GM12878 (cell line): ENCODE measurements at regions not wholly inside any gene's neighbourhood (a gene's known extent, or its start where the extent isn't known, plus 50 kb on each side); places are given as distances from the start of the nearest gene placed in this dataset.

Source experiments
- BCL3 ChIP-seq: IDR thresholded peaks from 2 replicates; pipeline ENCODE4 v1.6.1; 2011; ENCODE audit warnings: borderline replicate concordance, low read depth, mild to moderate bottlenecking, moderate library complexity, low read length; ENCODE audit not compliant: insufficient read depth, poor library complexity, severe bottlenecking
- CEBPB ChIP-seq, 2 experiments: fragments of 150-350 bp in 1 of 2; IDR thresholded peaks; 2 replicates each; pipeline ENCODE4 v1.6.1; 2012 to 2014; ENCODE audit warnings: low read depth in 2 of 2, low read length in 2 of 2, borderline replicate concordance in 1 of 2, inconsistent platforms in 1 of 2
- CREM ChIP-seq: IDR thresholded peaks from 2 replicates; pipeline ENCODE4 v1.6.1; 2014; ENCODE audit warnings: antibody characterized with exemption, low read depth
- E2F8 ChIP-seq: fragments of 450-650 bp; IDR thresholded peaks from 2 replicates; pipeline ENCODE4 v1.6.1; 2018; ENCODE audit warnings: mild to moderate bottlenecking, low read depth, moderate library complexity; ENCODE audit not compliant: partially characterized antibody
- IKZF1 ChIP-seq: fragments of 450-650 bp; conservative IDR thresholded peaks from 2 replicates; pipeline ENCODE4 v1.6.1; 2017; ENCODE audit warnings: antibody characterized with exemption, mild to moderate bottlenecking
- IRF4 ChIP-seq: IDR thresholded peaks from 2 replicates; pipeline ENCODE4 v1.6.1; 2011; ENCODE audit warnings: low read depth, low read length
- MXI1 ChIP-seq: fragments of 150-350 bp; IDR thresholded peaks from 2 replicates; pipeline ENCODE4 v1.6.1; 2011; ENCODE audit warnings: low read depth, mild to moderate bottlenecking, inconsistent platforms, low read length, improper control_type of control experiment
- NFYA ChIP-seq: IDR thresholded peaks from 2 replicates; pipeline ENCODE4 v1.6.1; 2011; ENCODE audit warnings: low read depth, mild to moderate bottlenecking, low read length, improper control_type of control experiment, borderline replicate concordance
- NKRF ChIP-seq: fragments of 450-650 bp; conservative IDR thresholded peaks from 2 replicates; pipeline ENCODE4 v1.6.1; 2017; ENCODE audit warnings: mild to moderate bottlenecking, moderate library complexity
- PRDM15 ChIP-seq: fragments of 450-650 bp; formaldehyde crosslinking; IDR thresholded peaks from 2 replicates; pipeline ENCODE4 v1.4.0; 2020; ENCODE audit warnings: mild to moderate bottlenecking, moderate library complexity
- RELB ChIP-seq: fragments of 450-650 bp; IDR thresholded peaks from 2 replicates; pipeline ENCODE4 v1.6.1; 2017; ENCODE audit warnings: low read depth, mild to moderate bottlenecking, moderate library complexity
- RFX5 ChIP-seq: IDR thresholded peaks from 2 replicates; pipeline ENCODE4 v1.6.1; 2011; ENCODE audit warnings: low read depth, low read length, improper control_type of control experiment
- SMAD5 ChIP-seq: IDR thresholded peaks from 2 replicates; pipeline ENCODE4 v1.6.1; 2016; ENCODE audit warnings: antibody characterized with exemption, low read depth
- TAF1 ChIP-seq: IDR thresholded peaks from 2 replicates; pipeline ENCODE4 v1.6.1; 2011; ENCODE audit warnings: mild to moderate bottlenecking, low read depth, low read length, borderline replicate concordance
- USF1 ChIP-seq: IDR thresholded peaks from 2 replicates; pipeline ENCODE4 v1.6.1; 2011; ENCODE audit warnings: borderline replicate concordance, low read depth, mild to moderate bottlenecking, moderate library complexity, mixed read lengths, low read length; ENCODE audit not compliant: insufficient read depth; ENCODE audit errors: extremely low read length
- ZZZ3 ChIP-seq: IDR thresholded peaks from 2 replicates; pipeline ENCODE4 v1.6.1; 2011; ENCODE audit warnings: low read depth; ENCODE audit not compliant: control insufficient read depth, insufficient read length

GRCh38 chr14:31937730-31938346 lies 139.3 kb upstream of the ARHGAP5 start (continued):
- TF ChIP-seq E2F8 (no peak), TAF1 (no peak), IKZF1 (peak; percentile 72), CREM (0 out of 2 replicates have a peak, but pooled peaks have one; percentile 54), NKRF (no peak), RELB (peak; percentile 49; the same call in 1 of the 2 replicates), NFYA (no peak), SMAD5 (no peak), ZZZ3 (no peak), RFX5 (no peak), MXI1 (no peak), BCL3 (no peak), USF1 (no peak), CEBPB (IDR thresholded peaks at IDR 0.05; ENCODE audit: borderline replicate concordance in 1 of 2, low read depth in 2 of 2, low read length in 2 of 2) (no peak), IRF4 (peak; percentile 86), PRDM15 (CRISPR knock-in tag) (no peak)
